PC-9 (cell line): ENCODE measurements at regions not wholly inside any gene's neighbourhood (a gene's known extent, or its start where the extent isn't known, plus 50 kb on each side); places are given as distances from the start of the nearest gene placed in this dataset.

Source experiments
- CTCF ChIP-seq: fragments of 200-600 bp; sonication (generic); conservative IDR thresholded peaks from 2 replicates; pipeline ENCODE4 v1.6.1; 2017; ENCODE audit warnings: mixed run types, antibody characterized with exemption, mild to moderate bottlenecking, moderate library complexity
- EZH2 ChIP-seq: fragments of 200-600 bp; sonication (generic); IDR thresholded peaks from 2 replicates; pipeline ENCODE4 v1.8.0; 2017; ENCODE audit warnings: antibody characterized with exemption, low read depth

DNA sequence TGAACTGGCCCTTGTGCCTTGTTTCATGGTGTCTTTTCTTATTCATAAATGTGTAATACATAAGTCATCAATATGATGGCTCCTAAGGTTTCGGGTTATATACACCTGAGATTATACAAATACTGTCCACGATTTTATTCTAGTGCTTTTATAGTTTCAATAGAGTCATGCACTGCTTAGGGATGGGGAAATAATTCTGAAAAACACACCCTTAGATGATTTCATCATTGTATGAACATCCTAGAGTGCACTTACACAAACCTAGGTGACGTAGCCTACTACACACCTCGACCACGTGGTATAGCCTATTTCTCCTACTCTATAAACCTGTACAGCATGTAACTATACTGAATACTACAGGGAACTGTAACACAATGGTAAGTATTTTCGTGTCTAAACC, 988.8 kb upstream of the NR2F2 start:
- TF ChIP-seq CTCF (no peak), EZH2 (no peak)
